HEK293T (cell line): ENCODE measurements at regions not wholly inside any gene's neighbourhood (a gene's known extent, or its start where the extent isn't known, plus 50 kb on each side); places are given as distances from the start of the nearest gene placed in this dataset.

Experiments
- CTCF ChIA-PET: fragments of 350-600 bp; formaldehyde crosslinking; extraction: SDS; loops from one replicate; lab custom pipeline; 2021; ENCODE audit warnings: antibody characterized with exemption, inconsistent platforms; lab: Yijun Ruan, JAX
- POLR2A ChIA-PET: fragments of 350-600 bp; formaldehyde crosslinking; extraction: SDS; loops from one replicate; lab custom pipeline; 2020; ENCODE audit warnings: antibody characterized with exemption, inconsistent platforms; lab: Yijun Ruan, JAX
- DNase-seq: peaks from one replicate; pipeline ENCODE4 v3.0.0; 2012; ENCODE audit warnings: mixed read lengths; ENCODE audit errors: extremely low spot score
- ARNT ChIP-seq: fragments of 450-650 bp; IDR thresholded peaks from 2 replicates; pipeline ENCODE4 v1.6.1; 2017; ENCODE audit warnings: mild to moderate bottlenecking
- BHLHE40 ChIP-seq: fragments of 450-650 bp; IDR thresholded peaks from 2 replicates; pipeline ENCODE4 v1.6.1; 2016; ENCODE audit warnings: mild to moderate bottlenecking, moderate library complexity, borderline replicate concordance
- CTBP1 ChIP-seq: fragments of 450-650 bp; IDR thresholded peaks from 2 replicates; pipeline ENCODE4 v1.6.1; 2016; ENCODE audit warnings: borderline replicate concordance
- ELF4 ChIP-seq: fragments of 450-650 bp; IDR thresholded peaks from 2 replicates; pipeline ENCODE4 v1.6.1; 2017; ENCODE audit warnings: antibody characterized with exemption
- FOXA1 ChIP-seq: fragments of 450-650 bp; IDR thresholded peaks from 2 replicates; pipeline ENCODE4 v1.6.1; 2016; ENCODE audit warnings: mild to moderate bottlenecking
- FOXK2 ChIP-seq: fragments of 450-650 bp; IDR thresholded peaks from 2 replicates; pipeline ENCODE4 v1.6.1; 2016; ENCODE audit warnings: mild to moderate bottlenecking
- FOXM1 ChIP-seq: fragments of 450-650 bp; IDR thresholded peaks from 2 replicates; pipeline ENCODE4 v1.6.1; 2017; ENCODE audit warnings: mild to moderate bottlenecking, borderline replicate concordance
- HDGF ChIP-seq: fragments of 450-650 bp; IDR thresholded peaks from 2 replicates; pipeline ENCODE4 v1.6.1; 2017; ENCODE audit warnings: antibody characterized with exemption, borderline replicate concordance
- L3MBTL2 ChIP-seq: fragments of 450-650 bp; conservative IDR thresholded peaks from 2 replicates; pipeline ENCODE4 v1.6.1; 2016; ENCODE audit warnings: mild to moderate bottlenecking
- LEF1 ChIP-seq: fragments of 450-650 bp; IDR thresholded peaks from 2 replicates; pipeline ENCODE4 v1.6.1; 2017; ENCODE audit warnings: mild to moderate bottlenecking, borderline replicate concordance
- NFRKB ChIP-seq: fragments of 450-650 bp; IDR thresholded peaks from 2 replicates; pipeline ENCODE4 v1.6.1; 2016; ENCODE audit warnings: mild to moderate bottlenecking, moderate library complexity
- SP1 ChIP-seq: fragments of 450-650 bp; IDR thresholded peaks from 2 replicates; pipeline ENCODE4 v1.6.1; 2017
- SUZ12 ChIP-seq: fragments of 450-650 bp; IDR thresholded peaks from 2 replicates; pipeline ENCODE4 v1.6.1; 2016; ENCODE audit warnings: mild to moderate bottlenecking
- TARDBP ChIP-seq: fragments of 450-650 bp; IDR thresholded peaks from 2 replicates; pipeline ENCODE4 v1.6.1; 2016
- ZNF384 ChIP-seq: fragments of 450-650 bp; IDR thresholded peaks from 2 replicates; pipeline ENCODE4 v1.6.1; 2016
- TF ChIP-seq, protein P1 (sequence below): fragments of 450-650 bp; IDR thresholded peaks from 2 replicates; pipeline ENCODE4 v1.6.1; 2016

DNA sequence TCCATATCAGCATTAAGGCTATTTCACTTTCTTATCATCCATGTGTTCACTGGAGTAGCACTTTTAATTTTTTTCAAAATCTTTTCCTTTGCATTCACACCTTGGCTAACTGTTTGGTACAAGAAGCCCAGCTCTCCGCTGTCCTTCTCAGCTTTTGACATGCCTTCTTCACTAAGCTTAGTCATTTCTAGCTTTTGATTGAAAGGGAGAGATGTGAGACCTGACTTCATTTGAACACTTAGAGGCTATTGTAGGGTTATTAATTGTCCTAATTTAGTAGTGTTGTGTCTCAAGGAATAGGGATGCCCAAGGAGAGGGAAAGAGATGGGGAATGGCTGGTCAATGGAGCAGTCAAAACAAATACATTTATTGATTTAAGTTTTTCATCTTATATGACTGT lies 350.0 kb downstream of the CXCL12 start:
- DNase-seq, result no peak
- TF ChIP-seq ARNT (no peak), ZNF384 (no peak), SP1 (no peak), NFRKB (no peak), LEF1 (no peak), BHLHE40 (no peak), FOXA1 (no peak), CTBP1 (no peak), FOXM1 (no peak)
- ChIA-PET POLR2A (no interaction called here), CTCF (no interaction called here)

- TF ChIP-seq SUZ12 (no peak), HDGF (no peak), FOXK2 (no peak), CTBP1 (no peak), L3MBTL2 (no peak), ELF4 (no peak), TARDBP (no peak), SP1 (no peak), BHLHE40 (no peak)
- TF ChIP-seq, protein P1, sequence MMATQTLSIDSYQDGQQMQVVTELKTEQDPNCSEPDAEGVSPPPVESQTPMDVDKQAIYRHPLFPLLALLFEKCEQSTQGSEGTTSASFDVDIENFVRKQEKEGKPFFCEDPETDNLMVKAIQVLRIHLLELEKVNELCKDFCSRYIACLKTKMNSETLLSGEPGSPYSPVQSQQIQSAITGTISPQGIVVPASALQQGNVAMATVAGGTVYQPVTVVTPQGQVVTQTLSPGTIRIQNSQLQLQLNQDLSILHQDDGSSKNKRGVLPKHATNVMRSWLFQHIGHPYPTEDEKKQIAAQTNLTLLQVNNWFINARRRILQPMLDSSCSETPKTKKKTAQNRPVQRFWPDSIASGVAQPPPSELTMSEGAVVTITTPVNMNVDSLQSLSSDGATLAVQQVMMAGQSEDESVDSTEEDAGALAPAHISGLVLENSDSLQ, result no peak
- no peak for DNase-seq
- CTCF ChIA-PET, result no interaction called here
- POLR2A ChIA-PET, result no interaction called here
These were observed 351.9 kb downstream of the CXCL12 start for GRCh38 chr10:44033008-44033407.

DNA sequence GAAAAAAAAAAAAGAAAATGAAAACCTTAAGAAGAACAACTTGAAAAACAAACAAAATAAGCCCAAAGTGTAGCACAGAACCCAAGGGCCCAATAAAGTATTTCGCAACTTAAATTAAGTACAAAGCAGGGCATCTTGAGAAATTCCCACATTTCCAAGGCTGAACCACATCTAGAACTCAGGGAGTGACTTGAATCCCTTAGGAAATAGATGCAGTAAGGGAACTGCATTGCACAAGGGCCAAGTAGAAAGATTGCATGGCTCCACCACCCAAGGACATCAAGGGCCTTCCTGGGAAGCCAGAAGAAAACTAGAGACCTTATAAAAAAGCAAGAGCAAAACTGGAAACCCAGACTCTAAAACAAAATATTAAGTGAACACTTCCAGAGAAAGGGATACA lies 352.7 kb downstream of the CXCL12 start:
- ChIA-PET POLR2A (no interaction called here), CTCF (no interaction called here)
- no peak for TF ChIP-seq CTBP1
- no peak for TF ChIP-seq FOXM1
- TF ChIP-seq NFRKB, result no peak
- no peak for TF ChIP-seq ELF4
- TF ChIP-seq HDGF, result no peak
- TF ChIP-seq BHLHE40, result no peak
- no peak for TF ChIP-seq ZNF384
- TF ChIP-seq, protein P1, result no peak
- no peak for TF ChIP-seq SUZ12
- no peak for TF ChIP-seq SP1
- TF ChIP-seq TARDBP, result no peak
- TF ChIP-seq LEF1, result no peak
- no peak for DNase-seq

DNA sequence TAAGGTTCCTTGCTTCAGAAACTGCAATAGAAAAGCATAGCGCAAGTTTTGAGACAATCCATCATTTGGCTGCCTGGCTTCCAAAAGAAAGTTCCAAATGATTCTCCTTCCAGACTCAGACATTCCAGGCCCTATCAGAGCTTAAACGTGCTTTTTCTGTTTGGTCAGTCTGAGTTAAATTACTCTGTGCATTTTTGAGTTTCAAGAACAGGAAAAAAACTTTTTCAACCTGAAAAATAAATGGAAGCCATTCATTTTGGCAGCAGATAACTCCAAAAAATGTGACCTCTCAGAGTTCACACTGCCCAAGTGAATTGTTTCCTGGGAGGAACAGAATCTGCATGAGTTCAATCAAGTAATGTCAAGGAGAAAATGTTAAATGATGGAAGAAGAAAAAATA lies 354.2 kb downstream of the CXCL12 start:
- DNase-seq, result no peak
- ChIA-PET CTCF (no interaction called here), POLR2A (no interaction called here)
- TF ChIP-seq, protein P1, result no peak
- no peak for TF ChIP-seq L3MBTL2

DNA sequence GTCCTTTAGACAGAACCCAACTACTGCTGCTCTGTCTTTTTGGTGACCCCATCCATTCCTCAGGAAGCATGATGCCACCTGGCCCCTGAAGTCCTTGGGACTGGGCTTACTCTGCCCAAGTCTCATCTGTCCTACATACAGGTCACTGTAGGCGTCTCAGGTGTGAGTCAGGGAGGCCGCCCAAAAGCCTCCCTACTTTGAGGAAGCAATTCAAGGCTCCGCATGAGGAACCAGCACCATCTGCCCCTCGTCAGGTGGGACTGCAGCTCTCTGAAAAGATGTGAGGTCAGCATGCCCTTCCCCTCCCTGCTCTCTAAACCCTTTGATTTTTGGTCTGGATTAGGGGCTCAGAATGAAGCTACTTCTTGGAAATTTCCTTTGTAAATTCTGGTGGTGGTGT lies 354.8 kb downstream of the CXCL12 start:
- ChIA-PET CTCF (no interaction called here), POLR2A (no interaction called here)
- TF ChIP-seq FOXM1, result no peak
- no peak for TF ChIP-seq ZNF384
- TF ChIP-seq CTBP1, result no peak
- TF ChIP-seq ARNT, result no peak
- TF ChIP-seq, protein P1, result no peak
- TF ChIP-seq L3MBTL2, result no peak
- no peak for TF ChIP-seq SP1
- no peak for TF ChIP-seq HDGF
- TF ChIP-seq ELF4, result no peak
- TF ChIP-seq NFRKB, result no peak
- TF ChIP-seq TARDBP, result no peak
- TF ChIP-seq SUZ12, result no peak
- no peak for TF ChIP-seq BHLHE40
- TF ChIP-seq FOXK2, result no peak
- TF ChIP-seq LEF1, result no peak
- DNase-seq, result no peak

DNA sequence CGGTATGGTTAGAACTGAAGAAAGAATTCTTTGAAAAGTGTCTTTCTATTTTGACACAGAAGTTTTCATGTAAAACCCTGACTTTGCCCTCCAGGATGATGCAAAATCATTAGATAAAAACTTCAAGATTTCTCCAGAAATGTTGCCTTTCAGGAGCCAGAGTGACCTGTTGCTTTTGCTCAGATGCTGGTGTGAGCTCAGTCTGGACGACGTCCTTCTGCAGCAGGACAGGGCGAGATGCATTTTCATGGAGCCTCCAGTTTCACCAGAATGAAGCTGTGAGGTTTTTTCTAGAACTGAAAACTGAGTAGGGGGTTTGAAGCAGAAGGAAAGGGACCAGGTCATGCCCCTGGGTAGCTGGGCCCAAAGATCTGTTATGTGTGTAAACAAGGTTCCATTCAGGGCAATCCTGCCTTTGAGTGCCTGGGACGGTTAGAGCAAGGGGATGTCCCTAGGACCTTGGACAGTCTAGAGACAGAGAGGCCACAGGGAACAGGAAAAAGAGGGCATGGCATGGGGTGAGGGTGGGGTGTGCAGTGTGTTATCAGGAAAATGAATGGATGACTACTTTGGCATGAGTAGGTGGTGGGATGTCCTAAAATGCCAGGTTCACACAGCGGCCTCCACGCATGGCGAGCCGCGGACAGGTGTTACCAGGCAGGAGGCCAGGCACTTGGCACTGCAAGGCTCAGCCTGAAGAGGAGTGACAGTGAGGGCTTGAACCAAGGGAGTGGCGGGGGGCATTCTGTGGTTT lies 356.3 kb downstream of the CXCL12 start:
- TF ChIP-seq BHLHE40 (no peak), NFRKB (no peak), ZNF384 (no peak), HDGF (no peak), CTBP1 (no peak), ARNT (no peak), TARDBP (no peak), LEF1 (no peak)
- POLR2A ChIA-PET, result no interaction called here
- DNase-seq, result no peak
- CTCF ChIA-PET, result no interaction called here
